ENCODE measurements at regions not wholly inside any gene's neighbourhood (a gene's known extent, or its start where the extent isn't known, plus 50 kb on each side); places are given as distances from the start of the nearest gene placed in this dataset.

DNA sequence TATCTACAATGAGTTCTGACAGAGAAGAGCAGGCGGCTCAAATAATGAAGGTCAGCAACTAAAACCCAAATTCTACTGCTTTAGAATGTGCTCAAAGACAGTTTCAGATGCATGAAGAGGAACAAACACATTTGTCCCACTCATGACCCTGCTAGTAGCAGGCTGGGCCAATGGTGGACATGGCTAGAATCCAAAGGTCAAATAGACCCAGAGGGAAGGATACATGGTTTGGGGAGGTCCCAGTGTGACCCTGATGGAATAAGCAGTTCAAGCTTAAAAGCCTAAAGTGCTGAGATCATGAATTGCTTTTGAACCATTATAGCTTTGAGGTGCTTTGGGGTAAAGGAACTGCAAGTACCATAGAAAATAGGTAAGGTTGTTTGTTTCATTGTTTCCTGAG lies 450.7 kb downstream of the MID1IP1 start:
- TF ChIP-seq POLR2A (IDR thresholded peaks at IDR 0.05), result no peak
- TF ChIP-seq, protein P1, sequence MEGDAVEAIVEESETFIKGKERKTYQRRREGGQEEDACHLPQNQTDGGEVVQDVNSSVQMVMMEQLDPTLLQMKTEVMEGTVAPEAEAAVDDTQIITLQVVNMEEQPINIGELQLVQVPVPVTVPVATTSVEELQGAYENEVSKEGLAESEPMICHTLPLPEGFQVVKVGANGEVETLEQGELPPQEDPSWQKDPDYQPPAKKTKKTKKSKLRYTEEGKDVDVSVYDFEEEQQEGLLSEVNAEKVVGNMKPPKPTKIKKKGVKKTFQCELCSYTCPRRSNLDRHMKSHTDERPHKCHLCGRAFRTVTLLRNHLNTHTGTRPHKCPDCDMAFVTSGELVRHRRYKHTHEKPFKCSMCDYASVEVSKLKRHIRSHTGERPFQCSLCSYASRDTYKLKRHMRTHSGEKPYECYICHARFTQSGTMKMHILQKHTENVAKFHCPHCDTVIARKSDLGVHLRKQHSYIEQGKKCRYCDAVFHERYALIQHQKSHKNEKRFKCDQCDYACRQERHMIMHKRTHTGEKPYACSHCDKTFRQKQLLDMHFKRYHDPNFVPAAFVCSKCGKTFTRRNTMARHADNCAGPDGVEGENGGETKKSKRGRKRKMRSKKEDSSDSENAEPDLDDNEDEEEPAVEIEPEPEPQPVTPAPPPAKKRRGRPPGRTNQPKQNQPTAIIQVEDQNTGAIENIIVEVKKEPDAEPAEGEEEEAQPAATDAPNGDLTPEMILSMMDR (IDR thresholded peaks at IDR 0.05), result no peak

Data from uterus (tissue), 2 donors.